Stomach (tissue), 4 donors: ENCODE measurements at regions not wholly inside any gene's neighbourhood (a gene's known extent, or its start where the extent isn't known, plus 50 kb on each side); places are given as distances from the start of the nearest gene placed in this dataset.

Experiments used
- POLR2A ChIP-seq, 4 donors: fragments of 450-650 bp; IDR thresholded peaks; one replicate each; pipeline ENCODE4 v1.6.1; 2016; ENCODE audit warnings: antibody characterized with exemption in 4 of 4, control low read depth in 2 of 4, mild to moderate bottlenecking in 1 of 4, moderate library complexity in 1 of 4
- POLR2AphosphoS5 ChIP-seq, 3 donors: sonication (generic); formaldehyde crosslinking; IDR thresholded peaks; one replicate each; pipeline ENCODE4 v1.6.1; 2016; ENCODE audit warnings: antibody characterized with exemption in 3 of 3

GRCh38 chr17:36680701-36681202 is 79.4 kb downstream of the MRM1 start:
- no peak for TF ChIP-seq POLR2AphosphoS5 (IDR thresholded peaks at IDR 0.05)
- no peak for TF ChIP-seq POLR2A (IDR thresholded peaks at IDR 0.05)
